Breast epithelium (tissue), 3 donors: ENCODE measurements at regions not wholly inside any gene's neighbourhood (a gene's known extent, or its start where the extent isn't known, plus 50 kb on each side); places are given as distances from the start of the nearest gene placed in this dataset.

Experiments used
- CTCF ChIP-seq, 3 donors: fragments of 450-650 bp; IDR thresholded peaks; one replicate each; pipeline ENCODE4 v1.5.1; 2016 to 2017; ENCODE audit warnings: antibody characterized with exemption in 3 of 3, mild to moderate bottlenecking in 3 of 3, moderate library complexity in 3 of 3
- POLR2A ChIP-seq: fragments of 450-650 bp; IDR thresholded peaks from one replicate; pipeline ENCODE4 v1.6.1; 2016; ENCODE audit warnings: antibody characterized with exemption, mild to moderate bottlenecking, moderate library complexity
- POLR2AphosphoS5 ChIP-seq, 3 donors: sonication (generic); formaldehyde crosslinking; IDR thresholded peaks; one replicate each; pipeline ENCODE4 v1.6.1; 2017; ENCODE audit warnings: antibody characterized with exemption in 3 of 3

- TF ChIP-seq CTCF (IDR thresholded peaks at IDR 0.05) (no peak), POLR2A (no peak), POLR2AphosphoS5 (IDR thresholded peaks at IDR 0.05) (no peak)
Observed at GRCh38 chrX:43450355-43450754, 205.7 kb upstream of the MAOA start.
